Fibroblast of pulmonary artery (primary cell): ENCODE measurements at regions not wholly inside any gene's neighbourhood (a gene's known extent, or its start where the extent isn't known, plus 50 kb on each side); places are given as distances from the start of the nearest gene placed in this dataset.

ENCODE experiments used
- DNase-seq: peaks from one replicate; pipeline ENCODE4 v3.0.0-alpha.2; 2010; ENCODE audit warnings: low read depth
- H3K4me3 ChIP-seq: replicated peaks from 2 replicates; pipeline ENCODE4 v1.5.1; 2011; ENCODE audit warnings: low read depth, mild to moderate bottlenecking, control low read depth, low read length, moderate library complexity
- CTCF ChIP-seq: IDR thresholded peaks from 2 replicates; pipeline ENCODE4 v1.5.1; 2011; ENCODE audit warnings: mild to moderate bottlenecking, control low read depth, low read length, inconsistent platforms; ENCODE audit errors: missing control alignments

- TF ChIP-seq CTCF: no peak
- no peak overlapping the region for H3K4me3 ChIP-seq
- DNase-seq: no peak
These were observed 60.3 kb downstream of the FOXD1 start for GRCh38 chr5:73388306-73388684.

- no peak overlapping the region for H3K4me3 ChIP-seq
- no peak for DNase-seq
- no peak for TF ChIP-seq CTCF
These were observed 60.8 kb downstream of the FOXD1 start for GRCh38 chr5:73387601-73388305.

- H3K4me3 ChIP-seq: no peak overlapping the region
- TF ChIP-seq CTCF: no peak
These were observed 61.4 kb downstream of the FOXD1 start for GRCh38 chr5:73387149-73387591.

GRCh38 chr5:73384861-73385260 lies 63.7 kb downstream of the FOXD1 start:
- DNase-seq: no peak

More at GRCh38 chr5:73387149-73387591, 61.4 kb downstream of the FOXD1 start:
- no peak for DNase-seq

GRCh38 chr5:73382401-73382740 lies 66.2 kb downstream of the FOXD1 start:
- DNase-seq: no peak
- no peak overlapping the region for H3K4me3 ChIP-seq

More at GRCh38 chr5:73384861-73385260, 63.7 kb downstream of the FOXD1 start:
- TF ChIP-seq CTCF: no peak
- no peak overlapping the region for H3K4me3 ChIP-seq

GRCh38 chr5:73381590-73382400 lies 66.8 kb downstream of the FOXD1 start:
- no peak for TF ChIP-seq CTCF
- H3K4me3 ChIP-seq: no peak overlapping the region
- DNase-seq: no peak

More at GRCh38 chr5:73382401-73382740, 66.2 kb downstream of the FOXD1 start:
- TF ChIP-seq CTCF: no peak
